GM21528 (cell line): ENCODE measurements at regions not wholly inside any gene's neighbourhood (a gene's known extent, or its start where the extent isn't known, plus 50 kb on each side); places are given as distances from the start of the nearest gene placed in this dataset.

Experiments
- ATAC-seq: cut with Tn5 transposase; IDR thresholded peaks from one replicate; pipeline ENCODE4 v1.9.1; 2021; ENCODE audit warnings: mild to moderate bottlenecking, moderate library complexity; ENCODE audit not compliant: unreplicated experiment, low FRiP score

- ATAC-seq, result no peak
Observed at GRCh38 chr2:41504532-41504931, 543.3 kb upstream of the PKDCC start.

- no peak for ATAC-seq
Observed at GRCh38 chr2:41510108-41510507, 537.7 kb upstream of the PKDCC start.

DNA sequence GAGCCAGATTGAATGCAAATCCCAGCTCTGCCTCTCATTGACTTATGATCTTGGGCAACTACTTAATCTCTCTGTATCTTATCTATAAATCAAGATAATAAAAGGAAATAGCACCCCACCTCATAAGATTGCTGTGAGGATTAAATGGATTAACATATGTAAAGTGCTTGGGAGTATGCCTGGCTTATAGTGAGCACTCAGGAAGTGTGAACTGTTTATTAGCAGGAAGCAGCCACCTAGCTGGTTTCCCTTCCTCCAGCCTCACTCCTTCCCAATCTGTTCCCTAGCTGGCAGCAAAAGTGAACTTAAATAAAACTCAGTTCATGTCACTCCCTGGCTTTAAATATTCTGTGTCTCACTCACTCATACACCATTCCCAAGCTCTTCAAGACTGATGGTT, 526.6 kb upstream of the PKDCC start:
- ATAC-seq, result no peak

- ATAC-seq, result no peak
Observed at GRCh38 chr2:41527525-41528323, 520.1 kb upstream of the PKDCC start.

GRCh38 chr2:41535575-41535974, 512.2 kb upstream of the PKDCC start:
- no peak for ATAC-seq

DNA sequence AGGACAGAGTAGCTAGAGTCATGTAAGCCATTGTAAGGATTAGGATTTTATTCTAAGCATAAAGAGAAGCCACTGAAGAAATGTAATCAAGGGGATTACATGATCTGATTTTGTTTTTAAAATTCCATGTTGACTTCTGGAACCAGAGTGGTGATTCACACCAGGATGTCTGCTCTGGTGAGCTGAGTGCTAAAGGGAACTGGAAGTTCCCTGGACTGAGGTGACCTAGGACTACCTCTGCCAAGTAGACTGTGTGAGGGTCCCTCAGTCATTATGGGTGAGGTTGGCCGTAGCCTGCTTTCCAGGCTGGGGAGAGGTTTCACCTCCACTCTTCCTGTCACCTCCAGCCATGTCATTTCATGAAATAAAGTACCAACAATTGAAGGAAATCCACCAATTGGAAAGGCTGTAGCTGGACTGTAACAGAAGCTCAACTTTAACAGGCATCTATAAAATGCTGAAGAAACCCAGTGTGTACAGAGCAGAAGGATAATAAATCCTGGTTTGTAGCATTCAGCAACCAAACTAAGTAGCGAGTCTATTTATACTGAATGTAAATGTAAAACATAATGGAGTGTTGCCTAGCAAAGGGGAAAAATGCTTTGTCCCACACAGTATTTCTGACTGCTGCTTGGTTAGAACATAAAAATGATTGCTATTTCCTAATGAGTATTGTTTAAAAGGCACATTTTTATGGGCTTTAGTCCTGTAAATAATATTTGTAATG, 507.4 kb upstream of the PKDCC start:
- ATAC-seq, result no peak

GRCh38 chr2:41543726-41544125, 504.1 kb upstream of the PKDCC start:
- no peak for ATAC-seq

DNA sequence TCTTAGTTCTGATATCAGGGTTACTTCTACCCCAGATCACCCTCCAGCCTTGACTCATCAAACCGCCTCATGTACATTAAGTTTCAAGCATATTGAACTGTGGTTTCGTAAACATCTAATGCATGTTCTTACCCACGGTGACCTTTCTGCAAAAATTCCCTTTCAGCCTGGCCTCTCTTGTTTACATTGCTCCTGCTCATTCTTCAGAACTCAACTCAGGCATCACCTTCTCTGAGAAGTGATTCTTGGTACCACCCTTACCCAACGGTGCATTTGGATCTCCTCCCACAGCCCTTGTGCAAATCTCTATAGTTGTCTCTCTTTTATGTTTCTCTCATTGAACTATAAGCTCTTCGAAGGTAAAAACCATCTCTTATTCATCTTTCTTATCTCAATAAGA, 503.1 kb upstream of the PKDCC start:
- ATAC-seq, result no peak

DNA sequence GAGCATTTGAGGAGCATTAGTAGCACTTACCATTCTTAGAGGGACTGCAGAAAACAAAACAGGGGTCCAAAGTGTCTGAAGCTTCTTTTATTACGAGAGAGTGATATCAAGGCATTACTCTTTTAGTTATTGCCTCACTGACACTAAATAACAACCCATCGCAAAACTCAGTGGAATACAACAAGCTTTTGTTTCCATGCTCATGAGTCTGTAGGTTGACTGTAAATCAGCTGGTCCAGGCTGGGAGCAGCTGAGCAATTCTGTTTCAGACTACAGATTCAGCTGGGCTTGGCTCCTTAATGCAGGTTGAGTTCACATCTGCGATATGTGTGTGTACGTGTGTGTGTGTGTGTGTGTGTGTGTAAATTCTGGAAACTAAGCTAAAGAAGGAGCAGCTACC, 501.8 kb upstream of the PKDCC start:
- no peak for ATAC-seq

DNA sequence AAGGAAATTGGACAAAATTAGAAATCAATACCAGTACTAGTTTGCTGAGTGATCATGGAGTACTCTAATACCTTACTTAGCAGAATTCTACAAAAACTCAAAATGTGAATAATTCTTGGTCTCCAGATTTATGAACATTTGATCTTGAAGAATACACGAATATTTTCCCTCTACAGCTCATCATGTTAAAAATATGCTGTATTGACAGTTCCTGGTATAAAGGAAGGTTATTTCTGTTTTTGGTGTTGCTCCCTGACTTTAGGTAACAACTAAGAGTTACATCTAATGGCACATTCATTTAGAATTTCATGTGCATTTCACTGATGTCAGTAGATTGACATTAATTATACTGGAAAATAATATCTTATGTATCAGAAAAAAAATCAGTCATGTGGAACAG, 479.2 kb upstream of the PKDCC start:
- no peak for ATAC-seq

- no peak for ATAC-seq
Observed at GRCh38 chr2:41572154-41572553, 475.7 kb upstream of the PKDCC start.

DNA sequence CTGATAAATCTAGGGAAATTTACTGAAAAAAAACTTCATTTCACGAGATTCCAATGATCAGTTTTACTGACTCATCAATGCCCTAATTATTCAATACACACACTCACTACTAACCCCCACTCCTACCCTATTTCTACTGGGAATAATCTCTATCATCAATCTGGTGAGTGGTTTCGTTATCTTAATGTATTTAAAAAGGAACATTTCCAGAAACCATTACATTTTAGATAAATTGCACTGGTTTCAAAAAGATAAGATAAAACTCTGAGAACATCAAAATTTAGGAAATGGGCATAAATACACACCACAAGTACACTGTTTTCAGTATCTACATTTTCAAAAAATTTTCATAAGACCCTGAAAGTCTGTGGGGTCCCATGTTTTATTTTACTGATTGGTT, 471.4 kb upstream of the PKDCC start:
- no peak for ATAC-seq

GRCh38 chr2:41579806-41580205, 468.0 kb upstream of the PKDCC start:
- no peak for ATAC-seq

GRCh38 chr2:41580806-41581205, 467.0 kb upstream of the PKDCC start:
- ATAC-seq, result no peak

GRCh38 chr2:41595240-41595639, 452.6 kb upstream of the PKDCC start:
- no peak for ATAC-seq

DNA sequence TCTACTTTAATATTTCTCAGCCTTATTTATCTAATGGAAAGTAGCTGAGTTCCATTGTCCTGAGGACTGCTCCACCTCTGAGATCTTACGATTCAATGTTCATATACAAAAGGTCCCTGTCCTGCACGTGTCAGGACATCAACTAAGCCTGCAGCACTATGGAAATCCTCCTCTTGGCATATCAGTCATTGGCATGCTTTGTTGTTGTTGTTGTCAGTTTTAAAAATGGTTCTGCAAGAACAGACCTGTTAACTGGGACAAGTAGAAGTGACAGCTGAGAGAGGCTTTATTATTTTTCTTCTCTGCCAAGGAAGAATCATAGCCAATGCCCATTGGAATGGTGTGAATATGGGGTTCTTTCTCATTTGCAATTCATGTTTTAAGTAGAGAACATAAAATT, 450.1 kb upstream of the PKDCC start:
- ATAC-seq, result no peak

GRCh38 chr2:41598161-41598894, 449.5 kb upstream of the PKDCC start:
- no peak for ATAC-seq

DNA sequence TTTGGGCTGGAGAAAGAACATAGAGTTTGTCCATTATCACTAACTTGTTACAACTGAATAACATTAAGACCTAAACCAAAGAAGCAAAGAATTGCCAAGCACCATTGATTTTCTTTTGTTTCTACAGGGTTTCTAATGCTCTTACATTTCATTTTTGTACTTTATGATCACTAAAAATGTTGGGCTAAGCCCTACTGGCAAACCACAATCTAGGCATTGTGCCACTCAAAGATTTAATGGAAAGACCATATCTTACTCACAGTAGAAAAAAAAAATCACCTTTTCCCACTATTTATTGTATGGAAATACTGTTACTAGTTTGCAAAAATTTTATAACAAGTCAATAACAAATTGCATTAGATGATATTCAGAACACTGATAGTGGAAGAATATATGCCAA, 447.4 kb upstream of the PKDCC start:
- ATAC-seq, result no peak

- no peak for ATAC-seq
Observed at GRCh38 chr2:41602341-41602740, 445.5 kb upstream of the PKDCC start.

DNA sequence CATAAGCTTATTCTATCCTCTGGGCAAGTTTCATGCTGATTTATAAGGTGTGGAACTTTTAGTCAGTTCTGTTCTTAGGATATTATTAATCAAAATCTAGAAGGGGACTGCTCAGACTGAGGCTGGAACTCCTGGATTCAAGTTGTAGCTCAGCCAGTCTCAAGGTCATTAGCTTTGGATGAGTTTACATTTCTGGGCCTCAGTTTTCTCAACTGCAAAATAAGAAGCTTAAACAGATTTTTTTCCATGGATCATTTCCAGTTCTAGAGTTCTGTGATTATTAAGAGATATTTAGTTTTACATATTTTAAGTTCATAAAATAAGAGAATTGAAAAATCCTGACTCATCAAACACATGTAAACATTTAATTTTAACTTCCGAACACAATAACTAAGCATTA, 442.5 kb upstream of the PKDCC start:
- no peak for ATAC-seq

GRCh38 chr2:41605914-41606313, 441.9 kb upstream of the PKDCC start:
- no peak for ATAC-seq
